Fibroblast of villous mesenchyme (primary cell): ENCODE measurements at regions not wholly inside any gene's neighbourhood (a gene's known extent, or its start where the extent isn't known, plus 50 kb on each side); places are given as distances from the start of the nearest gene placed in this dataset.

Experiments
- DNase-seq: peaks from one replicate; pipeline ENCODE4 v3.0.0-alpha.2; 2010; ENCODE audit warnings: low read depth
- H3K4me3 ChIP-seq: 2 replicates; pipeline ENCODE4 v1.5.1; 2011; ENCODE audit warnings: low read depth, mild to moderate bottlenecking, low read length
- TF ChIP-seq, protein P1 (sequence below): IDR thresholded peaks from 2 replicates; pipeline ENCODE4 v1.5.1; 2012; ENCODE audit warnings: low read depth, mild to moderate bottlenecking, low read length; ENCODE audit not compliant: insufficient read depth

DNA sequence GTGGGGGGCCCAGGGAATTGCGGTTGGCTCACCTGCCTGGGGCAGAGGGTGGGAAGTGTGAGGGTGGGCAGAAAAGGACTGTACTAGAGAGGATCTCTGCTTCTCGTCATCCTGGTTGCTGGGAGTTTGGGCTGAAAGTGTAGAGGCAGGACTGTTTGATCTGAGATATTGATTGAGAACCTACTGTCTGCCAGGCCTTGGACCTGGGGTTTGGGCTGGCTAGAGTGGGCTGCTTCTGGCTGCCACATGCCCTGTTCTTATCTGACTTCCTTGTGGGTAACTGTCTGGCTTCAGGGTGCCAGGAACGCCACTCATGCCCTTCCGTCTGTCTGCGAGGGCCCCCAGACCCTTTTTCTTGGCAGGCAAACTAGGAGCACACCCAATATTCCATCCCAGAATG, 200.9 kb downstream of the FOXD2 start:
- H3K4me3 ChIP-seq: no peak overlapping the region
- TF ChIP-seq, protein P1, sequence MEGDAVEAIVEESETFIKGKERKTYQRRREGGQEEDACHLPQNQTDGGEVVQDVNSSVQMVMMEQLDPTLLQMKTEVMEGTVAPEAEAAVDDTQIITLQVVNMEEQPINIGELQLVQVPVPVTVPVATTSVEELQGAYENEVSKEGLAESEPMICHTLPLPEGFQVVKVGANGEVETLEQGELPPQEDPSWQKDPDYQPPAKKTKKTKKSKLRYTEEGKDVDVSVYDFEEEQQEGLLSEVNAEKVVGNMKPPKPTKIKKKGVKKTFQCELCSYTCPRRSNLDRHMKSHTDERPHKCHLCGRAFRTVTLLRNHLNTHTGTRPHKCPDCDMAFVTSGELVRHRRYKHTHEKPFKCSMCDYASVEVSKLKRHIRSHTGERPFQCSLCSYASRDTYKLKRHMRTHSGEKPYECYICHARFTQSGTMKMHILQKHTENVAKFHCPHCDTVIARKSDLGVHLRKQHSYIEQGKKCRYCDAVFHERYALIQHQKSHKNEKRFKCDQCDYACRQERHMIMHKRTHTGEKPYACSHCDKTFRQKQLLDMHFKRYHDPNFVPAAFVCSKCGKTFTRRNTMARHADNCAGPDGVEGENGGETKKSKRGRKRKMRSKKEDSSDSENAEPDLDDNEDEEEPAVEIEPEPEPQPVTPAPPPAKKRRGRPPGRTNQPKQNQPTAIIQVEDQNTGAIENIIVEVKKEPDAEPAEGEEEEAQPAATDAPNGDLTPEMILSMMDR: no peak
- DNase-seq: no peak

- no peak overlapping the region for H3K4me3 ChIP-seq
- TF ChIP-seq, protein P1: no peak
- no peak for DNase-seq
Measured at GRCh38 chr1:47643306-47644211, 205.7 kb downstream of the FOXD2 start.

GRCh38 chr1:47644212-47644573, 206.3 kb downstream of the FOXD2 start:
- TF ChIP-seq, protein P1: no peak
- no peak for DNase-seq
- H3K4me3 ChIP-seq: no peak overlapping the region

DNA sequence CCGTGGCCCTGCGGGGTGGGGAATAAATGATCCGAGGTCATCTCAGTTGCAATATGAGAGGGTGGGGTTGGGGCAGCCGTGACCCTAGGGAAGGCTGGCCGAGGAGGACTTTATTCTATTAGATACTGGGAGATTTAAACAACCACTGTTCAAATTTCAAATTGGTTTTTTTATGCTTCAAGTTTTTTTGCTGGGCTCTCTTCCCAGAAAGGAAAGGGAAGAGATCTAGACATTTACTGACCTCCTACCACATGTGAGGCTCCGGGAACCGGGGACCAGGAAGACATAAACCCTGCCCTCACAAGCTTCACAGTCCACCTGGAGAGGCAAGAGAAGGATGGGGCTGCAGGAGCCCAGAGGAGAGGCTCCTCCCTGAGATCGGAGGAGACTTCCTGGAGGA, 207.3 kb downstream of the FOXD2 start:
- TF ChIP-seq, protein P1: no peak
- H3K4me3 ChIP-seq: no peak overlapping the region
- DNase-seq: no peak

DNA sequence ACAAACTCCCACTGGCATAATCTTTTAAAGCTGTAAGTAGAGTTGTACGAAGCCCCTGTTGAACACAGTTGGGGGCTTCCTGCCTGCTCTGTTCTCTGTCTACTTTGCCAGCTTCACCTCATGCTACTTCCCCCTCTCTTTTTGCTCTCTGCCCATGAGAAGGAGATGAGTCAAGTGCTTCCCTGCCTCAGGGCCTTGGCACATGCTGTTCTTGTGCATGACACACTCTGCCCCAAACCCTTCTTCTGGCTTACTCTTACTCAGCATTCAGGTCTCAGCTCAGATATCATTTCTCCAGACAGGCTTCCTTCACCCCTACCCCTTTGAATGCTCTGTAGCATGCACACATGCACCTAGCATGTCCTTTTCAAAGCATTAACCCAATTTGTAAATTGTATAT, 208.8 kb downstream of the FOXD2 start:
- no peak for DNase-seq
- H3K4me3 ChIP-seq: no peak overlapping the region
- TF ChIP-seq, protein P1: no peak

DNA sequence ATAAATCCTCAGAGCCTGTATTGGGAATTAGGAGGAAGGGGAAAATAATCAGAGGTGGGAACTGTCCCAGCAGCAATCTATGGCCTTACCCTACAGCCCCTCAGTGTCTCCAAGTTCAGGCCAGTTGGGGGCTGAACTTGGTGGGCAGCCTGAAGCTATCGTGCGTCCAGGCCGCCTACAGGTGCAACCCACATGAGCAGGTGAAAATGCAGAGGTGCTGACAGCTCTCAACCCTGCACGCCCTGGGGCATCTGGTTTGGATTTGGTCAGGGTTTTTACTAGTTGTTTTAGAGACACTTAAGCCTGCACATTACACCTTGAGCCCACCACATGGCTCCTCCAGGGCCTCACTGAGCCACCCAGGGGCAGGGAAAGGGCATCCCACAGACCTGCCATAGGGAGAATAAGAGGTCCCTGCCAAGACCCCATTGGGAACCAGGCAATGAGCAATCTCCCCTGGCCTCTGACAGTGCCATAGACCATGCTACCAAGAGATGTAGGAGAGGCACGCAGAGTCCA, 209.5 kb downstream of the FOXD2 start:
- no peak for DNase-seq
- H3K4me3 ChIP-seq: no peak overlapping the region
- TF ChIP-seq, protein P1: no peak

DNA sequence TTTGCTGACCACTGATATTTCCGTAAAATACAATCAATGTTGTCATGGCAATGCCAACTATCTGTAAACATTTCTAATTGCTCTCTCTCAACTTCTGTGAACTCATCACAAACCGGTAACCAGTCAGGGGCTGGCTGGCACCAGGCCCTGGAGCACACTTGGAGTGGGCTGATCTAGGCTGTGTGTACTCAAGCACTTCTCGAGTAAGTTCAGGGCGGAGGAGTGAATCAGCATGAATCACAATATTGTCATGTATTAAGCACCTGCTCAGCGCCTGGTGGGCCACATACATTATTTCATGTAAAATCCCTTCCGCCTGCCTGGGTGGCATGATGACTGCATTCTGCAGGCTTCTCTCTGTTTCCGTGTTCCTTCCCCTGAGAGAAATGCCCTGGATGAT, 212.4 kb downstream of the FOXD2 start:
- no peak overlapping the region for H3K4me3 ChIP-seq
- DNase-seq: peak; percentile 6
- TF ChIP-seq, protein P1: no peak
